ENCODE measurements at regions not wholly inside any gene's neighbourhood (a gene's known extent, or its start where the extent isn't known, plus 50 kb on each side); places are given as distances from the start of the nearest gene placed in this dataset.

DNA sequence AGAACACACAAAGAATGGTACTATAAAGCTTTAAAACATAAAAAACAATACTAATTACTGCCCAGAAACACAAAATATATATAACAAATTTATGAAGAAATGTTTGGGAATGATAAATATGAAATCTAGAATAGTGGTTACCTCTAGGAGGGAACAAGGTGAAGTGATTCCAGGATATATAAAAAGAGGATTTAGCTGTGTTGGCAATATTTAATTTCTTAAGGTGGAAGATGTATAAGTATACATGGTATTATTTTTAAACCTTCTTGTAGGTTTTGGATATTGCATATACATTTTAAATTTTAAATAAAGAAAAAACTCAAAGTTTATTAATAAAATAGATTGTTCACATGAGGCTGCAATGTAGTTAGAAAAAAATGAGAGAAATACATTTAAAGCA, 112.7 kb upstream of the ZNF618 start:
- H3K14ac ChIP-seq (replicated peaks; ENCODE audit: low read depth, low read length): no peak overlapping the region
- no peak overlapping the region for H2AK9ac ChIP-seq (replicated peaks; ENCODE audit: low read depth, low read length, poor library complexity)
- H2BK15ac ChIP-seq (ENCODE audit: low read depth, low read length): no peak overlapping the region
- no peaks in the 10 kb centered on the region for H3K9me1 ChIP-seq (ENCODE audit: insufficient read depth, low read length)
- H2BK20ac ChIP-seq (ENCODE audit: low read depth, low read length): no peak overlapping the region
- no peak overlapping the region for H3K18ac ChIP-seq (ENCODE audit: low read depth, low read length)
- H3K27me3 ChIP-seq (ENCODE audit: control insufficient read depth, insufficient read depth, low read length): peaks cover 17% of the 10 kb centered on the region
- no peak overlapping the region for H4K8ac ChIP-seq (ENCODE audit: low read depth in 2 of 2, low read length in 2 of 2)
- H4K5ac ChIP-seq (ENCODE audit: low read depth, low read length): no peak overlapping the region
- TF ChIP-seq RAD21 (IDR thresholded peaks at IDR 0.05; ENCODE audit: low read length) (no peak), MAFK (IDR thresholded peaks at IDR 0.05; ENCODE audit: low read depth, low read length) (peak; percentile 34; the same call in 1 of the 2 replicates)
- no peak overlapping the region for H3K4me3 ChIP-seq (ENCODE audit: insufficient read depth, low read depth, low read length)
- H3K4me2 ChIP-seq (ENCODE audit: low read depth, low read length): no peak overlapping the region
- BruUV-seq (replicated peaks): no TSS peak
- dilution Hi-C loops (cut with HindIII; ENCODE audit: low sequenced_read_pairs, unreplicated experiment): no loop called here
- ATAC-seq (ENCODE audit: low read depth) (no peak), DNase-seq (no peak)
- H2BK120ac ChIP-seq (ENCODE audit: low read depth, low read length): no peak overlapping the region
- no peak overlapping the region for H3K23ac ChIP-seq (ENCODE audit: low read depth, low read length)
- H3K56ac ChIP-seq (ENCODE audit: extremely low read depth, insufficient read depth, low read length): no peak overlapping the region
- no peak overlapping the region for H2AK5ac ChIP-seq (ENCODE audit: low read depth, low read length)
- ChIA-PET POLR2A (ENCODE audit: unreplicated experiment) (no interaction called here), CTCF (no interaction called here)
- peaks cover 6% of the 10 kb centered on the region; the same call in 1 of the 2 replicates for H3K9me3 ChIP-seq (ENCODE audit: control insufficient read depth, insufficient read depth, low read length)
- H3K79me1 ChIP-seq (ENCODE audit: low read depth in 1 of 2, low read length in 2 of 2): no peaks in the 10 kb centered on the region
- no peak overlapping the region for H4K91ac ChIP-seq (ENCODE audit: insufficient read depth, low read depth, low read length)
- no peak overlapping the region for H3K27ac ChIP-seq (ENCODE audit: insufficient read depth, low read length)
- H3K4me1 ChIP-seq (ENCODE audit: control insufficient read depth, insufficient read depth, low read length): no peaks in the 10 kb centered on the region
- no peak overlapping the region for H2AFZ ChIP-seq (replicated peaks; ENCODE audit: low read length, poor library complexity)
- intact Hi-C loops (cut with micrococcal nuclease): no loop called here
- no peak overlapping the region for H3K9ac ChIP-seq (ENCODE audit: low read depth, low read length)
- H3K4ac ChIP-seq (ENCODE audit: low read depth, low read length): no peak overlapping the region
- H3K36me3 ChIP-seq (ENCODE audit: control insufficient read depth, insufficient read depth, low read length): no peaks in the 10 kb centered on the region
- in situ Hi-C loops (cut with MboI; ENCODE audit: low sequenced_read_pairs): loop anchor here (25.0 kb wide), 1 partner anchor 99 kb away; no protein-coding TSS in a partner anchor
- H2BK5ac ChIP-seq (ENCODE audit: low read depth, low read length, poor library complexity, severe bottlenecking): no peak overlapping the region
- no peaks in the 10 kb centered on the region for H4K20me1 ChIP-seq (ENCODE audit: insufficient read depth, low read length)

All from IMR-90 (cell line).